Mesenchymal stem cell (in vitro differentiated cells and primary cell): ENCODE measurements at regions not wholly inside any gene's neighbourhood (a gene's known extent, or its start where the extent isn't known, plus 50 kb on each side); places are given as distances from the start of the nearest gene placed in this dataset.

ENCODE experiments used
- DNase-seq: peaks from one replicate; pipeline ENCODE4 v3.0.0-alpha.2; 2013
- H2AFZ ChIP-seq: one replicate; pipeline ENCODE4 v1.6.1; 2013; ENCODE audit warnings: low read depth, mild to moderate bottlenecking, control low read depth, inconsistent platforms, low read length, moderate library complexity
- H2AK5ac ChIP-seq: 2 replicates; pipeline ENCODE4 v1.6.1; 2013; ENCODE audit warnings: low read length, moderate library complexity, mild to moderate bottlenecking, inconsistent platforms; ENCODE audit not compliant: severe bottlenecking
- H2BK120ac ChIP-seq: one replicate; pipeline ENCODE4 v1.6.1; 2013; ENCODE audit warnings: low read depth, mild to moderate bottlenecking, inconsistent platforms, low read length, moderate library complexity
- H2BK12ac ChIP-seq, 2 experiments: one replicate each; pipeline ENCODE4 v1.6.1; 2013; ENCODE audit warnings: inconsistent platforms in 2 of 2, low read length in 2 of 2, mild to moderate bottlenecking in 2 of 2, moderate library complexity in 2 of 2, control low read depth in 1 of 2
- H2BK15ac ChIP-seq: one replicate; pipeline ENCODE4 v1.6.1; 2013; ENCODE audit warnings: mild to moderate bottlenecking, low read depth, inconsistent platforms; ENCODE audit not compliant: poor library complexity, severe bottlenecking
- H2BK5ac ChIP-seq: 2 replicates; pipeline ENCODE4 v1.6.1; 2013; ENCODE audit warnings: low read depth, mild to moderate bottlenecking, low read length, control low read depth, inconsistent platforms; ENCODE audit not compliant: poor library complexity, severe bottlenecking
- H3K14ac ChIP-seq, 2 experiments: one replicate each; pipeline ENCODE4 v1.6.1; 2013; ENCODE audit warnings: inconsistent platforms in 2 of 2, low read length in 2 of 2, control low read depth in 1 of 2, mild to moderate bottlenecking in 1 of 2, moderate library complexity in 1 of 2
- H3K18ac ChIP-seq, 2 experiments: one replicate each; pipeline ENCODE4 v1.6.1; 2013; ENCODE audit warnings: inconsistent platforms in 2 of 2, low read length in 2 of 2, control low read depth in 1 of 2, low read depth in 1 of 2, mild to moderate bottlenecking in 1 of 2
- H3K23ac ChIP-seq, 2 experiments: one replicate each; pipeline ENCODE4 v1.6.1; 2013; ENCODE audit warnings: inconsistent platforms in 2 of 2, low read length in 2 of 2, mild to moderate bottlenecking in 2 of 2, moderate library complexity in 2 of 2, control low read depth in 1 of 2
- H3K27ac ChIP-seq: 2 replicates; pipeline ENCODE4 v1.5.1; 2013; ENCODE audit warnings: mild to moderate bottlenecking, moderate library complexity, low read length, control low read depth, inconsistent platforms; ENCODE audit not compliant: poor library complexity, severe bottlenecking
- H3K27me3 ChIP-seq, 2 experiments: 2 replicates each; pipeline versions ENCODE4 v1.6.1 to v1.7.0; 2013; ENCODE audit warnings: low read length in 2 of 2, mild to moderate bottlenecking in 2 of 2, moderate library complexity in 2 of 2, control low read depth in 1 of 2, inconsistent platforms in 1 of 2; ENCODE audit not compliant: control insufficient read depth in 1 of 2, insufficient read depth in 1 of 2
- H3K36me3 ChIP-seq, 2 experiments: 2 replicates each; pipeline versions ENCODE4 v1.6.1 to v1.7.0; 2013; ENCODE audit warnings: low read length in 2 of 2, control low read depth in 1 of 2, inconsistent platforms in 1 of 2, low read depth in 1 of 2, mild to moderate bottlenecking in 1 of 2; ENCODE audit not compliant: insufficient read depth in 2 of 2, control insufficient read depth in 1 of 2
- H3K4ac ChIP-seq, 2 experiments: one replicate each; pipeline ENCODE4 v1.6.1; 2013; ENCODE audit warnings: inconsistent platforms in 2 of 2, low read length in 2 of 2, mild to moderate bottlenecking in 2 of 2, moderate library complexity in 2 of 2, control low read depth in 1 of 2, low read depth in 1 of 2
- H3K4me1 ChIP-seq: 2 replicates; pipeline ENCODE4 v1.6.1; 2013; ENCODE audit warnings: low read depth, low read length, control low read depth; ENCODE audit not compliant: control insufficient read depth, insufficient read depth
- H3K4me2 ChIP-seq: 2 replicates; pipeline ENCODE4 v1.6.1; 2013; ENCODE audit warnings: low read length, mild to moderate bottlenecking, inconsistent platforms; ENCODE audit not compliant: poor library complexity, severe bottlenecking
- H3K4me3 ChIP-seq, 2 experiments: 2 replicates each; pipeline versions ENCODE4 v1.5.1 to v1.7.0; 2013; ENCODE audit warnings: low read length in 2 of 2, mild to moderate bottlenecking in 2 of 2, control low read depth in 1 of 2, low read depth in 1 of 2; ENCODE audit not compliant: insufficient read depth in 1 of 2
- H3K79me1 ChIP-seq: replicated peaks from 2 replicates; pipeline ENCODE4 v1.6.1; 2013; ENCODE audit warnings: mild to moderate bottlenecking, control low read depth, low read length, inconsistent platforms; ENCODE audit not compliant: poor library complexity, severe bottlenecking
- H3K9ac ChIP-seq: 2 replicates; pipeline ENCODE4 v1.7.0; 2013; ENCODE audit warnings: mild to moderate bottlenecking, low read length, moderate library complexity
- H3K9me3 ChIP-seq: 2 replicates; pipeline ENCODE4 v1.7.0; 2013; ENCODE audit warnings: mild to moderate bottlenecking, low read length; ENCODE audit not compliant: control insufficient read depth
- H4K8ac ChIP-seq: one replicate; pipeline ENCODE4 v1.6.1; 2013; ENCODE audit warnings: inconsistent platforms, mild to moderate bottlenecking, low read length, moderate library complexity
- H4K91ac ChIP-seq: one replicate; pipeline ENCODE4 v1.6.1; 2013; ENCODE audit warnings: mild to moderate bottlenecking, low read length, inconsistent platforms
- WGBS: methylation state at CpG from one replicate; pipeline ENCODE4 v1.1.7; 2013; ENCODE audit warnings: mixed read lengths; 5-methylcytosine and 5-hydroxymethylcytosine counted together

DNA sequence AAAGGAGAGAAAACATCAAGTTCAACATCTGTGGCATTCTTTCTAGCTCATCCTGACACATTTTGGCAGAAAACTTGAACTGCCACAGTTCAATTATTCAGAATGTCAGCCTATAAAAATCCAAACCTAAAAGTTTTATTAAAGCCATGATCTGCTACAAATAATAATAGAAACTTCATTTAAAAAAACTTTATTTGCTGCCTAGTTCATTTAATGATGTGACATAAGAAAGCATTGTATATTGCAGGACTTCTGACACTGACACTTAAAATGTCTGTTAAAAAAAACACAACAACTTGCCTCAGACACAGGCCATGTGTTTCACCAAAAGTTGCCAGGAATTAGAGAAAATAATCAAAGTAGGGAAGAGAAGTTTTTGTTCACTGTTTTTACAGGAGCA, 88.3 kb upstream of the HTR1E start:
- no peak for DNase-seq
- H4K8ac ChIP-seq: no peak overlapping the region
- no peaks in the 10 kb centered on the region for H3K36me3 ChIP-seq
- no peaks in the 10 kb centered on the region for H3K79me1 ChIP-seq
- H2BK5ac ChIP-seq: no peak overlapping the region
- H2AK5ac ChIP-seq: no peak overlapping the region
- no peak overlapping the region for H3K27ac ChIP-seq
- no peak overlapping the region for H2AFZ ChIP-seq
- no peak overlapping the region for H3K4me3 ChIP-seq
- no peak overlapping the region for H2BK12ac ChIP-seq
- H3K23ac ChIP-seq: no peak overlapping the region
- no peak overlapping the region for H3K4me2 ChIP-seq
- H3K4me1 ChIP-seq: no peaks in the 10 kb centered on the region
- no peak overlapping the region for H4K91ac ChIP-seq
- H3K9me3 ChIP-seq: no peaks in the 10 kb centered on the region
- H3K27me3 ChIP-seq: no peaks in the 10 kb centered on the region
- H2BK15ac ChIP-seq: no peak overlapping the region
- no peak overlapping the region for H3K4ac ChIP-seq
- no peak overlapping the region for H3K18ac ChIP-seq
- no peak overlapping the region for H3K9ac ChIP-seq
- no peak overlapping the region for H3K14ac ChIP-seq
- no peak overlapping the region for H2BK120ac ChIP-seq

DNA sequence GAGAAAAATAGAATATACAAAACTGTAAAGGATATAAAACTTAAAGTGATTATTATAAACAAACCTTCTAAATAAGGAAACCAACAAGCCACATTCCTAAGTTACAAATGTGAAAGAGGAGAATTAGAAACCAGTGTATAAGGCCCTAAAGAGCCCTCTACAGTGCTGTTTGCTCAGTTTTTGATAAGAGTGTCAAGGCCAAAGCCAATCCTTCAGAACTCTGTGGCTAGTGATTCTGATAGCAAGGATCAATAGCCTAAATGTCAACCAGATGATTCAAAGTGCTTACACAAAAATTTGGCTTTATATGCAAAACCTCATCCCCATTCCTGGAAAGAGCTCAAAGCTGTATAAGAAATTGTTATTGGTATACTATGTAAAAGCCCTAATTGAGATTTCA, 104.6 kb upstream of the HTR1E start:
- no peak for DNase-seq
- H4K8ac ChIP-seq: no peak overlapping the region

DNA sequence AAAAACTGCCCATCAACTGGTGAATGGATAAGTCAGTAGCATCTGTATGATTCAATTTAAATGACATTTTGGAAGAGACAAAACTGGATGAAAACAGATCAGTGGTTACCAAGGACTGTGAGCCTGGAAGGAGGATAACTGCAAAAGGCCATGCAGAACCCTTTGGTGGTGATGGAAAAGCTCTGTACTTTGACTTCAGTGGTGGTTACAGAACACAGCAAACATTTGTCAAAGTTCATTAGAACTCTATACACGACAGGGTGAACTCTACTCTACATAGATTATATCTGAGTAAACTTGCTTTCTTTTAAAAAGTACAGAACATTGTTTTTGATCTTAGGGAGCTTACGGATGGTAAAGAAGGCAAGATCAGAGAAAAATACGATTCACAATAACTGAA, 111.9 kb upstream of the HTR1E start:
- Histone ChIP-seq H2BK12ac (no peak overlapping the region), H2BK120ac (no peak overlapping the region), H3K4me2 (no peak overlapping the region), H2AK5ac (no peak overlapping the region), H3K4me1 (no peaks in the 10 kb centered on the region), H3K14ac (no peak overlapping the region), H3K9ac (no peak overlapping the region), H3K23ac (no peak overlapping the region), H3K79me1 (no peaks in the 10 kb centered on the region), H3K4ac (no peak overlapping the region), H3K36me3 (no peaks in the 10 kb centered on the region), H2BK15ac (no peak overlapping the region), H4K8ac (no peak overlapping the region), H3K18ac (no peak overlapping the region), H3K9me3 (peaks cover 5% of the 10 kb centered on the region), H3K27me3 (no peaks in the 10 kb centered on the region), H2BK5ac (no peak overlapping the region), H2AFZ (no peak overlapping the region), H3K4me3 (no peak overlapping the region), H4K91ac (no peak overlapping the region), H3K27ac (no peak overlapping the region)
- WGBS: 53% methylated on average over 2 of the region's 3 CpGs
- no peak for DNase-seq

More for the DNA sequence above, 104.6 kb upstream of the HTR1E start:
- Histone ChIP-seq H2BK120ac (no peak overlapping the region), H3K23ac (no peak overlapping the region), H3K14ac (no peak overlapping the region), H2BK12ac (no peak overlapping the region), H3K18ac (no peak overlapping the region), H2BK5ac (no peak overlapping the region), H2AK5ac (no peak overlapping the region), H3K36me3 (no peaks in the 10 kb centered on the region), H2BK15ac (no peak overlapping the region), H3K27me3 (peaks cover 0 to 4% of the 10 kb centered on the region in 2 experiments), H3K4me2 (no peak overlapping the region), H3K27ac (no peak overlapping the region), H3K4ac (no peak overlapping the region), H2AFZ (no peak overlapping the region), H3K79me1 (no peaks in the 10 kb centered on the region), H3K4me1 (no peaks in the 10 kb centered on the region), H3K9me3 (no peaks in the 10 kb centered on the region), H3K9ac (no peak overlapping the region), H4K91ac (no peak overlapping the region), H3K4me3 (no peak overlapping the region)

DNA sequence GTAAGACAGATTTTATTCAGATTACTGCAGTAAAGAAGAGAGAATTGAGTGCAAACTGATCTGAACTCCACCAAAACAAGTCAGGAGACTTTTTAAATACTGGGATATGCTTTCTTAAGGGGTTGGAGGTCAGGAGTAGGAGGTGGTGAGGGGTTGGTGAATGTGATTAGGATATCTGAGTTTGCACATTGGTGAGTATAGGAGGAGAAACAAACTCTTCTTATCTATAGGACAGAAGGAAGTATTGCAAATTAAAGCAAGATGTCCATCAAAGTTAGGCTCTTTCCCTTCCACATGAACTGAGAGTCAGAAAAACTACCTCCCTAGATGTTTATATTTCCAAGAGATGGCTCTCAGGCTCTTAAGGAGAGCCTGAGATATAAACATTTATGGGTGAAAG, 114.6 kb upstream of the HTR1E start:
- DNase-seq: no peak
- Histone ChIP-seq H3K36me3 (no peaks in the 10 kb centered on the region), H3K4me3 (no peak overlapping the region), H2AK5ac (no peak overlapping the region), H3K79me1 (no peaks in the 10 kb centered on the region), H4K8ac (no peak overlapping the region), H2BK120ac (no peak overlapping the region), H3K18ac (no peak overlapping the region), H3K4ac (no peak overlapping the region), H3K14ac (no peak overlapping the region), H3K27ac (no peak overlapping the region), H2BK5ac (no peak overlapping the region), H3K9ac (no peak overlapping the region), H2BK15ac (no peak overlapping the region), H2AFZ (no peak overlapping the region), H3K23ac (no peak overlapping the region), H4K91ac (no peak overlapping the region), H3K9me3 (peaks cover 20% of the 10 kb centered on the region), H2BK12ac (no peak overlapping the region), H3K27me3 (no peaks in the 10 kb centered on the region), H3K4me1 (no peaks in the 10 kb centered on the region), H3K4me2 (no peak overlapping the region)
